ENCODE measurements at regions not wholly inside any gene's neighbourhood (a gene's known extent, or its start where the extent isn't known, plus 50 kb on each side); places are given as distances from the start of the nearest gene placed in this dataset.

DNA sequence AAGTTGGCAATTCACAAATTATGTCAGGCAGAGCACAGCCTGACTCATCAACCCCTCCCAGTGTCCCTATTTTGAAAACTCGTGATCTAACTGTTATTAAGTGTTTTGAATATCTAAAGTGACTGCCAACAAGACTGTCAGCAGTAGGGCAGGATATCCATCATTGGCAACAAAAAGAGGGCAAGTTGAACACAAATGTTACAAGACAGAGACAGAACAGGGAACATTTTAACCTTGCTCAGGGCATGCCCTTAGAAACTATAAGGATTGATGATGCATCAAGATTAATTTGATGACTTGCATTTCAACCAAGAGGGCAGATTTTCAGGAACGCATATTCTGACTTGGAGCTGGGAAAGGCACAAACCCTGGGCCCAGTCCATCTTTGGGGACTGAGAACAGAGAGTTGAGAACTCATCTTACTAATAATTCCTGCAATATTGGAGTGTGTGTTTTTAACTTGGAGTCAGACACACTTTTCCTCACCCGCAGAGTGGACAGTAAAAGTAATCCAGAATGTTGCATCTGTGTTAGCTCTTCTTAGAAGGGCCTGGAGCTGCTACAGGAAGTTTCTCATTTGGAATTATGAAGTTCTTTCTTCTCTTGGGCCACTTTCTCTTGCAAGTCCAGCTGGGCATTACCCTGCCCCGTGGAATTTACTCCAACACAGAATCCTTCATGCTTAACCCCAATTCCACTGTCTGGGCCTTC, 317.2 kb downstream of the LTN1 start:
- Histone ChIP-seq H3K4me1 (ENCODE audit: control insufficient read depth in 3 of 3, insufficient read depth in 3 of 3, low read length in 3 of 3) (peaks cover 0 to 9% (median 0%) of the 10 kb centered on the region in 3 donors), H3K9me3 (ENCODE audit: control insufficient read depth in 3 of 3, low read length in 3 of 3) (no peaks in the 10 kb centered on the region), H3K27ac (ENCODE audit: low read depth, low read length) (no peak overlapping the region), H3K4me3 (ENCODE audit: low read length in 3 of 3) (no peak overlapping the region), H3K36me3 (ENCODE audit: control insufficient read depth in 3 of 3, insufficient read depth in 3 of 3, low read length in 3 of 3) (no peaks in the 10 kb centered on the region), H3K9ac (ENCODE audit: low read depth in 1 of 3, low read length in 3 of 3) (no peak overlapping the region), H3K27me3 (ENCODE audit: control insufficient read depth in 3 of 3, insufficient read depth in 3 of 3, low read length in 3 of 3) (no peaks in the 10 kb centered on the region)

DNA sequence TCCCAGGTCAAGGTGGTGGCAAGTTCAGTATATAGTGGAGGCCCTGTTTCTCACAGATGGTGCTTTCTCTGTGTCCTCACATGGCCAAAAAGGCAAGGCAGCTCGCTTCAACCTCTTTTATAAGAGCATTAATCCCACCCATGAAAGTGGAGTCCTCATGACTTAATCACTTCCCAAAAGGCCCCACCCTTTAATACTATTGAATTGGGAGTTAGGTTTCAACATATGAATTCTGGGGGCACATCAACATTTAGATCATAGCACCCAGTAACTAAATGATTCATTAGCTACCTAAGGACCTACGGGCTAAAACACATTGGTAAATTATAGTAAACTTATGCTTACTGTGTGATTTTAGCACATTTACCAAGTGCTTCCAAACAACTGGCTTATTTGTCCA, 317.9 kb downstream of the LTN1 start:
- Histone ChIP-seq H3K4me3 (ENCODE audit: low read length in 3 of 3) (no peak overlapping the region), H3K4me1 (ENCODE audit: control insufficient read depth in 3 of 3, insufficient read depth in 3 of 3, low read length in 3 of 3) (peaks cover 0 to 9% (median 0%) of the 10 kb centered on the region in 3 donors), H3K9ac (ENCODE audit: low read depth in 1 of 3, low read length in 3 of 3) (no peak overlapping the region), H3K27me3 (ENCODE audit: control insufficient read depth in 3 of 3, insufficient read depth in 3 of 3, low read length in 3 of 3) (no peaks in the 10 kb centered on the region), H3K27ac (ENCODE audit: low read depth, low read length) (no peak overlapping the region), H3K36me3 (ENCODE audit: control insufficient read depth in 3 of 3, insufficient read depth in 3 of 3, low read length in 3 of 3) (no peaks in the 10 kb centered on the region), H3K9me3 (ENCODE audit: control insufficient read depth in 3 of 3, low read length in 3 of 3) (no peaks in the 10 kb centered on the region)

DNA sequence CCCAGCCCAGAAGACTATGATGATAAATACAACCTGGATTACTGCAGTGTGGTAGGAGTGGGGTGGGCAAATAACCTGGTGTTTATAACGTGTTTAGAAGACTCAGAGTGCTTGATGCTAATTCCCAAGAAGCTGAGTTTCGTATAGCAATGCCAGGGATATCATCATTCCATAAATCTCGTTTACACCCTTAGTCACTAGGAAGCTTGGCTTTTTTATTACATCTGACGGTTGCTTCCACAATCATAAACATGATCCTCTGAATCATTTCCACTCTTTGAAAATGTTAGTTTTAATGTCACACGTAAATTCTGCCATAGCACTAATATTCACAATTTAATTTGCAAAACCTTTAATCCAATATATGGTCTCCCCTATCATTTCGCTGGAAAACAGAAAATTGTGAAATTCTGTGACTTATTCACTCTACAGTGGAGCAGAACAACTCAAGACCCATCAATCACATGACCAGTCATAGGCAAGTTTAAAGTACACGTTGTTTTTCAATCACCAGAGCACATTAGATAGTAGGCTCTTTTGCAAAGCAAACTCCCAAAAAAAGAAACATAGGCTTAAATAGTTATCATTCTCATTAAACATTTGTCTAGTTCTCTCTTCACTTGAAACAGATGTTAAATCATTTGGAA, 321.0 kb downstream of the LTN1 start:
- Histone ChIP-seq H3K36me3 (ENCODE audit: control insufficient read depth in 3 of 3, insufficient read depth in 3 of 3, low read length in 3 of 3) (no peaks in the 10 kb centered on the region), H3K4me1 (ENCODE audit: control insufficient read depth in 3 of 3, insufficient read depth in 3 of 3, low read length in 3 of 3) (peaks cover 0 to 9% (median 0%) of the 10 kb centered on the region in 3 donors), H3K9ac (ENCODE audit: low read depth in 1 of 3, low read length in 3 of 3) (no peak overlapping the region), H3K9me3 (ENCODE audit: control insufficient read depth in 3 of 3, low read length in 3 of 3) (no peaks in the 10 kb centered on the region), H3K27ac (ENCODE audit: low read depth, low read length) (no peak overlapping the region), H3K4me3 (ENCODE audit: low read length in 3 of 3) (no peak overlapping the region), H3K27me3 (ENCODE audit: control insufficient read depth in 3 of 3, insufficient read depth in 3 of 3, low read length in 3 of 3) (no peaks in the 10 kb centered on the region)

DNA sequence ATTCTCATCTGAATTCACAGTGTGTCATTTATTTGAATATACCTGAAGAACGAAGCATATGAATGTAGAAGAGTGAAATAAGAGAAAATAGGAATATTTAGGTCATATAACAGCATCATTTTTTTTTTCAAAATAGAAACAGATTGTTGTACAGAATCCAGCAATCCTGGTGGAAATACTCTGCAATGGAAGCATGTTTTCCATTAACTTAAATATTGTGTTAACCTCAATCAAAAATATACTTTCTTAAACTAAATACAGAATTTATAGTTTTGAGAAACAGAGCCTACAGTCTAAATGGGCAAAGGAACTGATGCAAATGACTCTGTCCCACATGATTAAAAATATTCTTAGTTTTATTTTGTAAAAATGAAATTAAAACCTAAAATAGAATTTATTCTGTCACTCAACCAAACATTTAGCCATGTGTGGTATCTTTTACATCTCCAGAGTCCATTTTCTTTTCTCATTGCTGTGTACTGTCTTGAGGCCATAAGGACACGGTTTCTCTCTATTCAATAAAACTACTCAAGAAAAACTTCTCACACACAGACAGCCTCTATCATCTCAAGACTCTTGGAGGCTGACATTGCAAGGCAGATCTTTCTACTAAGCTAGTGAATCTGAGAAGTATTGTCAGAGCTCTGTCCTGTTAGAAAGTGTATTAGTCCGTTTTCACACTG, 322.6 kb downstream of the LTN1 start:
- H3K9ac ChIP-seq (ENCODE audit: low read depth in 1 of 3, low read length in 3 of 3), result no peak overlapping the region
- H3K36me3 ChIP-seq (ENCODE audit: control insufficient read depth in 3 of 3, insufficient read depth in 3 of 3, low read length in 3 of 3), result no peaks in the 10 kb centered on the region
- no peak overlapping the region for H3K4me3 ChIP-seq (ENCODE audit: low read length in 3 of 3)
- no peaks in the 10 kb centered on the region for H3K4me1 ChIP-seq (ENCODE audit: control insufficient read depth in 3 of 3, insufficient read depth in 3 of 3, low read length in 3 of 3)
- no peak overlapping the region for H3K27ac ChIP-seq (ENCODE audit: low read depth, low read length)
- no peaks in the 10 kb centered on the region for H3K9me3 ChIP-seq (ENCODE audit: control insufficient read depth in 3 of 3, low read length in 3 of 3)
- no peaks in the 10 kb centered on the region for H3K27me3 ChIP-seq (ENCODE audit: control insufficient read depth in 3 of 3, insufficient read depth in 3 of 3, low read length in 3 of 3)

DNA sequence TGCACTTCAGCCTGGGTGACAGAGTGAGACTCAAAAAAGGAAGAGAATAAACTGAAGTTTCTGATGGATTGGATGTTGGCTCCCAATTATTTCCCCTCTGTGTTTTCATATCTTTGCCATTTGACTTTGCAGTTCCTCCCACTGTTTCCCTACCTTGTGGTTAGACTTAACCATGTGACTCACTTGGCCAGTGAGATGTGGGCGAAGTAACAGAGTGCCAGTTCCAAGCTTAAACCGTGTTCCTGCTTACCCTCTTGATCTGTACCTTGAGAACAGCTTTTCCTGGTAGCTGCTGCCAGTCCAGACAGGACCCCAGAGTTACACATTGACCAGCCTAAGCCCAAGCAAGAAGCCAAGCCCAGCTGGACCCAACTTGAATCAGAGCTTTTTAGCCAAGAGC, 323.4 kb downstream of the LTN1 start:
- Histone ChIP-seq H3K9me3 (ENCODE audit: control insufficient read depth in 3 of 3, low read length in 3 of 3) (no peaks in the 10 kb centered on the region), H3K9ac (ENCODE audit: low read depth in 1 of 3, low read length in 3 of 3) (no peak overlapping the region), H3K4me3 (ENCODE audit: low read length in 3 of 3) (no peak overlapping the region), H3K4me1 (ENCODE audit: control insufficient read depth in 3 of 3, insufficient read depth in 3 of 3, low read length in 3 of 3) (no peaks in the 10 kb centered on the region), H3K36me3 (ENCODE audit: control insufficient read depth in 3 of 3, insufficient read depth in 3 of 3, low read length in 3 of 3) (no peaks in the 10 kb centered on the region), H3K27ac (ENCODE audit: low read depth, low read length) (no peak overlapping the region), H3K27me3 (ENCODE audit: control insufficient read depth in 3 of 3, insufficient read depth in 3 of 3, low read length in 3 of 3) (no peaks in the 10 kb centered on the region)

DNA sequence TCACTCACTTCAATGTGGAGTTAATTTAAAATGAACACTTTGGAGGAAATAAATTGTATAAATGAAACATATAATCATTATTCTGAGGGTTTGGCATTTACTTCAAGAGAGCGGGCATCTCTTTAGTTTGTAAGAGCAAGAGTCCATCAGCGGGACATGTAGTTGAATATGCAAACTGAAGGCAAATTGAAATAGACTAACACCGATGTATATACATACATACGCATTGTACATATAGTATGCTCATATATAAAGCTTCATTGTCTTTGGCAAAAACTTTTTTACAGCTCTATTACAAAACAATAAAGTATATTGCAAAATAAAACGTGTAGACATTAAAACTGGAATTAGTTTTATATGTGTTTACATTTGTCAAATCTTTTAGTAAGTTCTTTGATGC, 328.9 kb downstream of the LTN1 start:
- H3K9ac ChIP-seq (ENCODE audit: low read depth in 1 of 3, low read length in 3 of 3), result no peak overlapping the region
- no peak overlapping the region for H3K4me3 ChIP-seq (ENCODE audit: low read length in 3 of 3)
- H3K27ac ChIP-seq (ENCODE audit: low read depth, low read length), result no peak overlapping the region
- no peaks in the 10 kb centered on the region for H3K36me3 ChIP-seq (ENCODE audit: control insufficient read depth in 3 of 3, insufficient read depth in 3 of 3, low read length in 3 of 3)
- no peaks in the 10 kb centered on the region for H3K4me1 ChIP-seq (ENCODE audit: control insufficient read depth in 3 of 3, insufficient read depth in 3 of 3, low read length in 3 of 3)
- H3K9me3 ChIP-seq (ENCODE audit: control insufficient read depth in 3 of 3, low read length in 3 of 3), result no peaks in the 10 kb centered on the region
- H3K27me3 ChIP-seq (ENCODE audit: control insufficient read depth in 3 of 3, insufficient read depth in 3 of 3, low read length in 3 of 3), result no peaks in the 10 kb centered on the region

DNA sequence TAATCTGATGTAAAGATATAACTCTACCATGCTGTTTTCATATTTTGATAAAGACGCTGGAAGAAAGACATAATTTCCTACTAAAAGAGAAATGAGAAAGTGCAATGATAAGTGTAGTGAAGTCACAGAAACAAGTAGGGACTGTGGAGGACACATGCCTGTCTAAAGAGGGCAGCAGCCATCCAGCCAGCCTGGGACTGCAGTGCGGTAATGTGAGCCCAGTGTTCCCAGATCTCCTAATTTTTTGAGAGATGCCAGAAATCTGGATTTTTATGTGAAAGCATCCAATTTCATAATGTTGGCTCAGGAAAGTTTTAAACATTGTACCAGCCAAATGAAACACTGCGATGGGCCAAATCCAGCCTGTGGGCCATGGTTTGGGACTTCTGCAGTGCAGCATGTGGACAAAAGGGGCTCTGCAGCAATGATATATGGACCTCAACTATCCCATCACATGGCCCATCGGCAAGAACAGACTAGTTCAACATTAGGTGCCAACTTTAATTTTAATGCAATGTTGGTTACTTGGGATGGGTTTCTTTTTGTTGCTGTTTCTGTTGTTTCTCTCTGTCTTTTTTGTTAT, 329.5 kb downstream of the LTN1 start:
- H3K36me3 ChIP-seq (ENCODE audit: control insufficient read depth in 3 of 3, insufficient read depth in 3 of 3, low read length in 3 of 3), result no peaks in the 10 kb centered on the region
- H3K4me3 ChIP-seq (ENCODE audit: low read length in 3 of 3), result no peak overlapping the region
- no peak overlapping the region for H3K9ac ChIP-seq (ENCODE audit: low read depth in 1 of 3, low read length in 3 of 3)
- no peak overlapping the region for H3K27ac ChIP-seq (ENCODE audit: low read depth, low read length)
- no peaks in the 10 kb centered on the region for H3K27me3 ChIP-seq (ENCODE audit: control insufficient read depth in 3 of 3, insufficient read depth in 3 of 3, low read length in 3 of 3)
- H3K4me1 ChIP-seq (ENCODE audit: control insufficient read depth in 3 of 3, insufficient read depth in 3 of 3, low read length in 3 of 3), result no peaks in the 10 kb centered on the region
- H3K9me3 ChIP-seq (ENCODE audit: control insufficient read depth in 3 of 3, low read length in 3 of 3), result no peaks in the 10 kb centered on the region

DNA sequence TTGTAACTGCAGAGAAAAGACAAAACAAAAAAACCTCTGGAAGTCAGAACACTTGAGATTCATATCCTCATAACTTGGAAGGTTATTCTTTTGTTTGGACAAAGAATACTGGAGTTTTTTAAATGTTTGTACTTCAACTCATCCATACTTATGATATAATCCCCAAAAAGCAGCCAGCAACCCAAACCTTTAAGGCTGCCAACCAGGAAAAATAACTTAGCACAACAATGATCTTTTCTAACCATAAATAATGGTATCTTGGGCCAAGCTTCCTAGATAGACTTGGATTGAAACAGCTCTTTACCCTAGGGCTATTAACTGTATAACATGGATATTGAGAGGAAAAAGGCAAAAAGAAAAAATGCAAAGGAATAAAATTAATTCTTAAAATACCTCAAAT, 335.1 kb downstream of the LTN1 start:
- Histone ChIP-seq H3K9me3 (ENCODE audit: control insufficient read depth in 3 of 3, low read length in 3 of 3) (no peaks in the 10 kb centered on the region), H3K27ac (ENCODE audit: low read depth, low read length) (no peak overlapping the region), H3K4me1 (ENCODE audit: control insufficient read depth in 3 of 3, insufficient read depth in 3 of 3, low read length in 3 of 3) (no peaks in the 10 kb centered on the region), H3K27me3 (ENCODE audit: control insufficient read depth in 3 of 3, insufficient read depth in 3 of 3, low read length in 3 of 3) (no peaks in the 10 kb centered on the region), H3K4me3 (ENCODE audit: low read length in 3 of 3) (no peak overlapping the region), H3K36me3 (ENCODE audit: control insufficient read depth in 3 of 3, insufficient read depth in 3 of 3, low read length in 3 of 3) (no peaks in the 10 kb centered on the region), H3K9ac (ENCODE audit: low read depth in 1 of 3, low read length in 3 of 3) (no peak overlapping the region)

DNA sequence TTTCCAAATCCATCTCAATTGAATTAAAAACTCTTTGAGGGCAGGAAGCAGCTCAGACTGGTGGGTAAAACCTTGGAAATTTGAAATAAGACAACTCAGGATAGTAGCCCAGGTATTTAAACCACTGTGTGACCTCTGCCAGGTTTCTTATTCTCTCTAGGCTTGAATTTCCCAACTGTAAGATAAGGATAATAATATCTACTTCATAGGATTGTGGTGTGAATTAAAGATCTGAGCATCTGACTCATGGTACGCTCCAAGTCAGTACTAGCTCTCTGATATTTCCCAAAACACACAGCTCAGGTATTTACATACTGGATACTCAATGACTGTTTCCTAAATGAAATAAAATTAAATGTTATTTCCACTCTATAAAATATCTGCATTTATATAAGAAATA, 337.2 kb downstream of the LTN1 start:
- Histone ChIP-seq H3K27ac (ENCODE audit: low read depth, low read length) (no peak overlapping the region), H3K4me3 (ENCODE audit: low read length in 3 of 3) (no peak overlapping the region), H3K27me3 (ENCODE audit: control insufficient read depth in 3 of 3, insufficient read depth in 3 of 3, low read length in 3 of 3) (no peaks in the 10 kb centered on the region), H3K9ac (ENCODE audit: low read depth in 1 of 3, low read length in 3 of 3) (no peak overlapping the region), H3K36me3 (ENCODE audit: control insufficient read depth in 3 of 3, insufficient read depth in 3 of 3, low read length in 3 of 3) (no peaks in the 10 kb centered on the region), H3K9me3 (ENCODE audit: control insufficient read depth in 3 of 3, low read length in 3 of 3) (no peaks in the 10 kb centered on the region), H3K4me1 (ENCODE audit: control insufficient read depth in 3 of 3, insufficient read depth in 3 of 3, low read length in 3 of 3) (no peaks in the 10 kb centered on the region)

DNA sequence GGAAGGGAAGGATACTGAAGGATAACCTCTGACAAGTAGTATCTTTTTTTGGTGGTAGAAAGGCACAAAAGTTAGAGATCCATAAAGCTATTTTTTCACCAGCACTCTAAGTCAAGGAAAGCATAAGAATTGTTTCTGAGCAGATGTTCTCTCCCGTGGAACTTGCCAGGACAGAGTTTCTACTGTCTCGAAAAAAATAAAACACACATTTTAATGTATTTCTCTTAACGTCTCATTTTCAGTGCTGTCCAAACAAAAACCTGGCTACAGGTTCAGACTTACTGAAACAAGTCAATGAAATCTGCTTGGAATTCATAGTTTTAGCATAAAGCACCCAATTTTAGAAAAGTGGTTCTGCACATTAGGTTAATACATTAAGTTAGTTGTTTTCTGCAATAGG, 338.3 kb downstream of the LTN1 start:
- Histone ChIP-seq H3K9me3 (ENCODE audit: control insufficient read depth in 3 of 3, low read length in 3 of 3) (no peaks in the 10 kb centered on the region), H3K27me3 (ENCODE audit: control insufficient read depth in 3 of 3, insufficient read depth in 3 of 3, low read length in 3 of 3) (no peaks in the 10 kb centered on the region), H3K9ac (ENCODE audit: low read depth in 1 of 3, low read length in 3 of 3) (no peak overlapping the region), H3K4me1 (ENCODE audit: control insufficient read depth in 3 of 3, insufficient read depth in 3 of 3, low read length in 3 of 3) (no peaks in the 10 kb centered on the region), H3K36me3 (ENCODE audit: control insufficient read depth in 3 of 3, insufficient read depth in 3 of 3, low read length in 3 of 3) (no peaks in the 10 kb centered on the region), H3K4me3 (ENCODE audit: low read length in 3 of 3) (no peak overlapping the region), H3K27ac (ENCODE audit: low read depth, low read length) (no peak overlapping the region)

Measured in skeletal muscle tissue (tissue), 3 donors.